RPMI7951 (cell line): ENCODE measurements at regions not wholly inside any gene's neighbourhood (a gene's known extent, or its start where the extent isn't known, plus 50 kb on each side); places are given as distances from the start of the nearest gene placed in this dataset.
"Not testable (repeated sequence)": the region's sequence is repeated elsewhere in the genome, so short reads cannot be mapped to it uniquely, and the experiment has no call there.

ENCODE experiments used
- DNase-seq: peaks from one replicate; pipeline ENCODE4 v3.0.0-alpha.2; 2012; ENCODE audit warnings: low read depth

GRCh38 chr19:23533441-23533840 lies 138.2 kb upstream of the ZNF91 start:
- not testable (repeated sequence) for DNase-seq

- DNase-seq: no peak
These were observed 136.7 kb upstream of the ZNF91 start for GRCh38 chr19:23531976-23532375.

- no peak for DNase-seq
These were observed 136.0 kb upstream of the ZNF91 start for GRCh38 chr19:23531231-23531790.

- DNase-seq: peak; percentile 33
These were observed 133.1 kb upstream of the ZNF91 start for GRCh38 chr19:23528376-23528775.

GRCh38 chr19:23527797-23528196 lies 132.5 kb upstream of the ZNF91 start:
- DNase-seq: peak; percentile 64

GRCh38 chr19:23526302-23526701 lies 131.0 kb upstream of the ZNF91 start:
- peak; percentile 69 for DNase-seq

- DNase-seq: no peak
These were observed 130.1 kb upstream of the ZNF91 start for GRCh38 chr19:23525276-23525852.

- DNase-seq: no peak
These were observed 128.6 kb upstream of the ZNF91 start for GRCh38 chr19:23523863-23524262.

- no peak for DNase-seq
These were observed 127.2 kb upstream of the ZNF91 start for GRCh38 chr19:23522431-23522830.

GRCh38 chr19:23521471-23521870 lies 126.2 kb upstream of the ZNF91 start:
- DNase-seq: no peak

- DNase-seq: no peak
These were observed 125.2 kb upstream of the ZNF91 start for GRCh38 chr19:23520441-23520840.

- DNase-seq: no peak
These were observed 123.8 kb upstream of the ZNF91 start for GRCh38 chr19:23519031-23519430.

- peak; percentile 72 for DNase-seq
These were observed 121.0 kb upstream of the ZNF91 start for GRCh38 chr19:23516266-23516665.

- peak; percentile 50 for DNase-seq
These were observed 120.3 kb upstream of the ZNF91 start for GRCh38 chr19:23515551-23515950.

- peak; percentile 78 for DNase-seq
These were observed 117.1 kb upstream of the ZNF91 start for GRCh38 chr19:23512151-23512925.

- peak; percentile 94 for DNase-seq
These were observed 114.6 kb upstream of the ZNF91 start for GRCh38 chr19:23509686-23510450.

GRCh38 chr19:23507446-23507845 lies 112.2 kb upstream of the ZNF91 start:
- peak; percentile 73 for DNase-seq

GRCh38 chr19:23505738-23506137 lies 110.5 kb upstream of the ZNF91 start:
- no peak for DNase-seq

- peak; percentile 59 for DNase-seq
These were observed 87.6 kb upstream of the ZNF91 start for GRCh38 chr19:23482829-23483228.

GRCh38 chr19:23481043-23481442 lies 85.8 kb upstream of the ZNF91 start:
- DNase-seq: no peak

GRCh38 chr19:23475477-23475876 lies 80.2 kb upstream of the ZNF91 start:
- no peak for DNase-seq

- DNase-seq: no peak
These were observed 79.5 kb upstream of the ZNF91 start for GRCh38 chr19:23474761-23475160.
